RPMI7951 (cell line): ENCODE measurements at regions not wholly inside any gene's neighbourhood (a gene's known extent, or its start where the extent isn't known, plus 50 kb on each side); places are given as distances from the start of the nearest gene placed in this dataset.
"Not testable (repeated sequence)": the region's sequence is repeated elsewhere in the genome, so short reads cannot be mapped to it uniquely, and the experiment has no call there.

Source experiments
- DNase-seq: peaks from one replicate; pipeline ENCODE4 v3.0.0-alpha.2; 2012; ENCODE audit warnings: low read depth

DNA sequence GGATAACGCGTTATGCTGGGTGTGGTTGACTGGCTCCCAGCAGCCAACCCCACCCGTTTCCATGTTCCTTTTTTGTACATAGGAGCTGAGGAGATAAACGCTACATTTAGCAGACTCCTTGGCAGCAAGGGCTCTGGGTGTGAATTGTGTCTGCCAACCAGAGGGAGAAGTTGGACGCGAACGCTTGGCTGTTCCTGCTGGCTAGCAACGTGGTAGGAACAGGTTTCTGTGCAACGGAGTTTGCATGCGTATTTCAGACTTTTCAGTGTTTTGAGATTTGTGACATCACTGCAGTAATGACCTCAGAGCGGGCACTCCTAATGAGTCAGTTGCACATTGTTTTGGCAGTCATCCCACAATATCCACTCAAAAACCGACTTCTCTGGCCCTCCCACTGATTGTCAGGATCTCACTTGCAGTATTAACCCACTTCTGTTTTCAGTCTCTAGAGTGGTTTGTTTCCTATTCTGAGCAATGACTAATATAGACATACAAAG is 98.7 kb upstream of the RGS1 start:
- DNase-seq = peak; percentile 54

DNA sequence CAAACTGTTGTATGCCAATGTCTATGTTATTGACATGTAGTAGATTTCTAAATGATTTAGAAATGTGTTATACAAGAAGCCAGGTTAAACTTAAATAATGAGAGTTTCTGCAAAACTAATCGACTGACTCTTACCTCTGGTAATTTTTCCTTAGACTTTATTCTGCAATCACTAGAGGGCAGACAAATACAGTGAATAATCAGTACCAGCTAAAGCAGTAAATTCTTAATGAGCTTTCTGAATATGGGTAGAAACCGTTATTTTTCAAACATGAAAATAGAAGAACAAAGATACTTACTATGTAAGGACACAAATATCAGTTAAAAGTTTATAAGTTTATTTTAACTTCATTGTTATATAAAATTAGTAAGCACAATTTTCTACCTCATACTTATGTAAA is 97.9 kb upstream of the RGS1 start:
- peak; percentile 69 for DNase-seq

DNA sequence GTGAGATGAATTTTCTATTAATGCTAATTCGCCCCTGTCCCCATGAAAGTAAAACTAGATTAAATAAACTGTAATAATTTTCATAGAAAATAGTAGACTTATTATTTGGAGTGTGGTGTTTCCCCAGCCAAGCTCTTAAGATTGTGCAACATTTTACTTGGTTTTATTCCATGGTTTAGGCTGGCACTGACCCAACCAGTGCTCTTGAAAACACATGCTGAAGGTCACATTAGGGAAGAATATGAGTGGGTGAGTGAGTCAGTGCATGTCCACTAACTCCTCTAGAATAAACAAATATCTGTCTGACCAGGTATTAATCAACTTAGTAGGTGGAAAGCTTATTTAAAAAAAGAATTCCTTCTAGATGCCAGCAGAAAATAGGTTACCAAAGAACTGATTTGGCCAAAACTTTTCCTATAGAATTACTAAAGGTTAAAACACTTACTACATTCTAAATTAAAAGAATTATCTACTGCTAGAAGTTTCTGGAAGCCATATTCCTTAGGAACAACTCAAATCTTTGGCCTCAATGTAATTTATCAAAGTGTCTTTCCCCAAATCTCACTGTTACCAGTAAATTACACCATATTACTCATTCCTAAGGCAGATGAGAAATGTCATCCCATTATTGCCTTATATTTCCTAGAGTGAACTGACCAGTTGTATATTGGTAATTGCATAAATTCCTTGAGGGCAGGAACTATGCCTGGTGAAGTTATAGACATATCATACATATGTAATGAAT is 89.7 kb upstream of the RGS1 start:
- DNase-seq = peak; percentile 96

DNA sequence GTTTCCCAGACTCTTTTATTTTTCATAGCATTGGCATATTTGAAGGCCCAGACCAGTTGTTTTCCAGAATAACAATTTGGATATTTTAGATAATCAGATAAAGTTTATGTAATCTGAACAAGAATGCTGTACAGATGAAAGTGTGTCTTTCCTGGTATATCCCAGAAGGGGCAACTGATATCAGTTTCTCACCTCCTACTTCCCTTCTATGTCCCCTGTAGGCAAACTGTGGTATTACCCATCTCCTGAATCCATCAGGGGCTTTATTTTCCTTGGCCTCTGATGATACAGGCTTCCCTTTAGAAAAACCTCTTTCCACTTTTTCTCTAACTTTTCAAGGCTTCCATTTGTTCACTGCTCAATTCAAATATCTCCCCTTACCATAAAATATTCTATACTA is 87.5 kb upstream of the RGS1 start:
- DNase-seq = peak; percentile 33

DNA sequence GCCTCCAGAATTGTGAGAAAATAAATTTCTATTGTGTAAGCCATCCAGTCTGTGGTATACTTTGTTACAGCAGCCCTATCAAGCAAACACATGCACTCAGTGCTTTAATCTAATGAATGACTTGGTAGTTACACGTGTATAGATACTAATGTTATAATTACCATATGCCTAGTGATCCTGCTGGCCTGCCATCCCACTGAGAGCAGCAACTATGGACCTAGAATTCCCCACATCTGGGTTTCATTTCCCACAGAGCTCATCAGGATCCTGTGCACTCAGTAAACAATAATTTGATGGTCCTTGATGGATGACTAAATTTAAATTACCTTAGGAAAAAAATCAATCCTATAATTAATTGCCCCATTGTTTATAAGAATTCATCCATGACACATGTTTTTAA is 86.5 kb upstream of the RGS1 start:
- DNase-seq = peak; percentile 89

DNA sequence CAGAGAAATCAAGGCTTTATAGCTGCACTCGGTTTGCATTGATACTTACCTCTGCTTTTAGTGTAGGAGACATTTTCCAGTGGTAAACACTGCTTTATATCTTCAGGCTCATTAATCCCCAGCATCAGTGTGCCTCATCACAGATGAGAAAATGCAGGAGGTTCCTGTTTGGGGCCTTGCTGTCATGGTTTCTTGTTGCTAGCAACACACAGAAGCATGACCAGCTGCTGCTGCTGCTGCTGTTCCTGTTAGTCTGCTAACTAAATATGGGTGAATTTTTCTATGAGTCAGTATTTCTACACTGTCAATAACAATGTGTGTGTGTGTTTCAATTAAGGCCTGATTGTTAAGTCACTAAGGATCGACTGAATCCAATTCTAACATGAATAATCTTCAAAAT is 85.8 kb upstream of the RGS1 start:
- peak; percentile 95 for DNase-seq

DNA sequence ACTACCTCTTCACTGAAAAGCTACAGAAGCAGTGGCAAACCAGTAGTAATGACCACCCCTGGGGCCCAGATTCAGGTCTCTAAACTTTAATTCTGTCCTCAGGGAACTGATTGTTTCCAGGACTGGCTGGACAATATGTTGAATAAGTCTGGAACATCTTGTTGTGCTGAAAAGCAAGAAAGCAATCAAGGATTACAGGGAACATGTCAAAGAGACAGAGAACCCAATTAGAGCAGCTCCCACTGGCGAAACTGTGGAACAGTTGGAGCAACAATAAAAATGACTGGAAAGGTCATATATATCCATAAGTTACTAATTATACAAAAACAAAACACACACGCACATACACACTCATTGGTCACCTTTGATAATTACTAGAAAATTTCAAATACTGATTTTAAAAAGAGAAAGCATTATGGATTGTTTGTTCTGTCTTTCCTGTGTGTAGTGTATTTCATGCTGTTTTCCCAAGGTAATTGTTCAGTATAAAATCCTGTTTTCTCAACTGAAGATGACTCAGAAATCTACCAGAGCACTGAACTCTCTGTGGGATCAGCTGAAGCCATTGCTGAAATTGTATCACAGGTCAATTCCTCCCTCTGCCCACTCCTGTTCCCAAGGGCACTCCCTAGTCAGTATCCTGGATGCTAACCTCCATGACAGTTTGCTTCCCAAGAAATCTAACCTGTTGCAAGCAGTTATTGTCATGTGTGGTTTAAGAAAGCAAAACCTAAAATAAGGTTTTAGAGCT is 83.6 kb upstream of the RGS1 start:
- peak; percentile 21 for DNase-seq

DNA sequence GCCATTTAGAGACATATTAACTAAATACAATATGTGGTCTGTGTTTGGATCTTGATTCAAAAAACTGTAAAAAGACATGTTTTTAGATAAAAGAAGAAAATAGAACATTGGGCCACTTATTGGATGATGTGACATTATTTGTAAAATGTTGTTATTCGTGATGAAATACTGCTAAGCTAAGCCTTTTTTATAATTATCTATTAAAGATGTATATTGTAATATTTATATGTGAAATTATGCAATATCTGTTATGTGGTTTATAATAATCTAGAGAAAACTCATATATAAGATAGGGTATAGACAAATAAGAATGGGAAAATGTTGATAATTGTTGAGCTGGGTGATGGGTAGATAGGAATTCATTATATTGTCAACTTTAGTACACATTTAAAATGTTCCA is 82.0 kb upstream of the RGS1 start:
- no peak for DNase-seq

DNA sequence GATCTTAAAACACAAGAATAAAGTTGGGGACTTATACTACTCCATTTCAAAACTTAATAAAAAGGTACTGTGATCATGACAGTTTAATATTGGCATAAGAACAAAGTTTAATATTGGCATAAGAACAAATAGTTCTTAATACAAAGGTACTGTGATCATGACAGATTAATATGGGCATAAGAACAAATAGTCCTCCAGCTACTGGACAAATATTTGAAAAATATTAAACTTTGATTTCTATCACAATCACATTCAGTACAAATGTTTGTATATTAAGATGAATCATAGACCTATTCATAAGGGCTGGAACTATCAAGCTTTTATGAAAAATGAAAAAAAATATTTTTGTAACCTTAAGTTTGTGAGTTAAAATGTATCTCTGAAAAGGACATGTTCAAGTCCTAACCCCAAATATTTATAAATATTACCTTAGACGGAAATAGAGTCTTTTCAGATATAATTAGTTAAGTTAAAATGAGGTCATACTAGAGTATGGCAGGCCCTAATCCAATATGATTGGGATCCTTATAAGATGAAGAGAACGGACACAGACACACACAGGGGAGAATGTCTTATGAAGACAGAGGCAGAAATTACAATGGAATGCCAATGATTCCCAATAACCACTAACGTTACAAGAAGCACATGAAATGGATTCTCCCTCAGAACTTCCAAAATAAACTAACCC is 79.1 kb upstream of the RGS1 start:
- no peak for DNase-seq

DNA sequence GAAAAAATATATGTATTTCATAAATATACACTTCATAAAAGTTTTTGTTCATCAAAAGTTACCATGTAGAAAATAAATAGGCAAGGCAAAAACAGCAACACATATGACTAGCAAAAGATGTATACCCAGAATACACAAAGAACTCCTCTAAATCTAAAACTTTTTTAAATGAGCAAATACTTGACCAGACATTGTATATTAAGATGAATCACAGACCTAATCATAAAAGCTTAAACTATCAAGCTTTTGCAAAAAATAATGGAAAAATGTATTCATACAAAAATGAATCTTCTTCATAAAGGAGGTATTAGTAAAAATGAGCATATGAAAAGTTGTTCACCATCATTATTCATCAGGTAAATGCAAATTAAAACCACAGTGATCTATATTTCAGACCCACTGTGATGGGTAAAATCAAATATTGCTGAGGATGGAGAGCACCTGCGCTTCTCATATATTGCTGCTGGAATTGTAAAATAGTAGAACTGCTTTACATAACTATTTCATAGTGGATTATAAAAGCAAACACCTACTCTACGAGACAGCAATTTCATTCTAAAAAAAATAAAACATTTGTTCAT is 78.3 kb upstream of the RGS1 start:
- no peak for DNase-seq

DNA sequence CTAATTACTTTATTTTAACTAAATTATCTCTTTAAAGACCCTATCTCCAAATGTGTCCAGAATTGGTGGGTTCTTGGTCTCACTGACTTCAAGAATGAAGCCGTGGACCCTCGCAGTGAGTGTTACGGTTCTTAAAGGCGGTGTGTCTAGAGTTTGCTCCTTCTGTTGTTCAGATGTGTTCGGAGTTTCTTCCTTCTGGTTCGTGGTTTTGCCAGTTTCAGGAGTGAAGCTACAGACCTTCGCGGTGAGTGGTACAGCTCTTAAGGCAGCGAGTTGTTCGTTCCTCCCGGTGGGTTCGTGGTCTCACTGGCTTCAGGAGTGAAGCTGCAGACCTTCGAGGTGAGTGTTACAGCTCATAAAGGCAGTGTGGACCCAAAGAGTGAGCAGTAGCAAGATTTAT is 77.5 kb upstream of the RGS1 start:
- not testable (repeated sequence) for DNase-seq

DNA sequence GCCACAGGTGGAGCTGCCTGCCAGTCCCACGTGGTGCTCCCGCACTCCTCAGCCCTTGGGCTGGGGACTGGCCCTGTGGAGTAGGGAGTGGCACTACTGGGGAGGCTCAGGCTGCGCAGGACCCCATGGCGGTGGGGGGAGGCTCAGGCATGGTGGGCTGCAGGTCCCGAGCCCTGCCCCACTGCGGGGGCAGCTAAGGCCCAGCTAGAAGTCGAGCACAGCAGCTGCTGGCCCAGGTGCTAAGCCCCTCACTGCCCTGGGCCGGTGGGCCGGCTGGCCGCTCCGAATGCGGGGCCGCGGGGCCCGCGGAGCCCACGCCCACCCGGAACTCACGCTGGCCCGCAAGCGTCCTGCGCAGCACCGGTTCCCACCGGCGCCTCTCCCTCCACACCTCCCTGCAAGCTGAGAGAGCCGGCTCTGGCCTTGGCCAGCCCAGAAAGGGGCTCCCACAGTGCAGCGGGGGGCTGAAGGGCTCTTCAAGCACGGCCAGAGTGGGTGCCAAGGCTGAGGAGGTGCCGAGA is 76.5 kb upstream of the RGS1 start:
- DNase-seq = not testable (repeated sequence)

DNA sequence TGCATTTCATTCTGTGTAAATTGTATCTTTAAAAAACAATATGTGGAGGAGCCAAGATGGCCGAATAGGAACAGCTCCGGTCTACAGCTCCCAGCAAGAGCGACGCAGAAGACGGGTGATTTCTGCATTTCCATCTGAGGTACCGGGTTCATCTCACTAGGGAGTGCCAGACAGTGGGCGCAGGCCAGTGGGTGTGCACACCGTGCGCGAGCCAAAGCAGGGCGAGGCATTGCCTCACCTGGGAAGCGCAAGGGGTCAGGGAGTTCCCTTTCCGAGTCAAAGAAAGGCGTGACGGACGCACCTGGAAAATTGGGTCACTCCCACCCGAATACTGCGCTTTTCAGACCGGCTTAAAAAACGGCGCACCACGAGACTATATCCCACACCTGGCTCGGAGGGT is 75.0 kb upstream of the RGS1 start:
- not testable (repeated sequence) for DNase-seq

DNA sequence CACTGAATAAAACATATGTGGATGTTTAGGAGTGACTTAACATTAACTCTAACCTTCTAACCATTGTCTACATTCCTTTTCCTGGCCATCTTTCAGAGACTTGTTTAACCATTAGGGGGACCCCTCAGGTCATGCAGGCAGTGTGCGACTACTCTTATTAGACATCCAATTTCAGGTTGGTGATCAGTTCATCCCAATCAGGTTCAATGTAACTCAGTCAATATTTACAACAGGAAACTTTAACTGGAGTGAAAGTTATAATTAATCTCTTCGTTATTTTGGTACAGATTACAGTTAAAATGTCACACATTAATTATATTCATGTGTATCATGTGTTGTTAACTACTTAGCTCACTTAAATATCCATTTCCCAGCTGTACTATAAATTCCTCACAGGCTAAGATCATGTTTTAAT is 68.8 kb upstream of the RGS1 start:
- peak; percentile 78 for DNase-seq

DNA sequence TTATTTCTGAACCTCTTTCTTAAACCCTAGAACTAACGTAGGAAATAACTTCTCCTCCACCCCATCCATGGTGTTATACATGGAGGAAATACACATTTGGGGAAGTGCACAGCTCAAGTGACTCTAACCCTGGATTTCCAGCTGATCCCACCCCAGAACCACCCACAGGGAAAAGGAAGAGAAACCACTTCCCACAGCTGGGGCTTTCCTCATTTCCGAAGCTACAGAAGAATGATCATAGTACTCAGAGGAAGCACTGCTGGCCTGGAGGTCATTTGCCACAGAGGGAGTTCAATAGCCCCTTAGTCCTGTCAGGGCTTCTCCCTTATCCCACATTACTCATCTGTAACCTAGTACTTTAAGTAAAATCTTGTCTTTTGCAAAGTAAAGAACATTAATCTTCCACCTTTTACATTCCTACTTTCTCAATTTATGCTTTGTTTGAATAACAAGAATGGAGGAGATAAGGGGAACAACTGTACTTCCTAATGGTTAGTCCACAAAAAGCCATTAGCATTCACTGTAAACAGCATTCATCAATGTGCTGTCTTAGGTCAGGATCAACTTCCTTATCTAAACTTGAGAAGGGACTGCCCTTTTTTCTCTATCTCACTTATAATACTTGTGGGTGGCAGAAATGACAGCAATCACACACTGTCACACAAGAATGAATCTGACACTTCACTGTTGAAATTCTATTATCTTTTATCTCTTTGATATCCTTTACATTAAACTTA is 63.0 kb upstream of the RGS1 start:
- DNase-seq = peak; percentile 26

DNA sequence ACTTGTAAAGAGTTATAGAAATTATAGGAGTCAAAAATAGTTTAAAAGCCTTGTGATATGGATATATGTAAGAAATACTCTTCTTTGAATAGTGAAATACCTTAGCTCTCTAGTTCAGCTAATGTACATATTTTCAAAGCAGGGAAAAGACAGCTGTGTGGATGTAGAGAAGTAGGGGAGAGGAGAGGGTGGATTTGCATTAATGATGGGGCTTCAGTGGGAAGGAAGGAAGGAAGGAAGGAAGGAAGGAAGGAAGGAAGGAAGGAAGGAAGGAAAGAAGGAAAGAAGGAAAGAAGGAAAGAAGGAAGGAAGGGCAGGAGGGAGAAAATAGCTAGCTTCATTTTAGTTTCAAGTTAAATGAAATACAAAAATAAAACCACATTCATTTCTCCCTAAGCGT is 62.4 kb upstream of the RGS1 start:
- DNase-seq = no peak

DNA sequence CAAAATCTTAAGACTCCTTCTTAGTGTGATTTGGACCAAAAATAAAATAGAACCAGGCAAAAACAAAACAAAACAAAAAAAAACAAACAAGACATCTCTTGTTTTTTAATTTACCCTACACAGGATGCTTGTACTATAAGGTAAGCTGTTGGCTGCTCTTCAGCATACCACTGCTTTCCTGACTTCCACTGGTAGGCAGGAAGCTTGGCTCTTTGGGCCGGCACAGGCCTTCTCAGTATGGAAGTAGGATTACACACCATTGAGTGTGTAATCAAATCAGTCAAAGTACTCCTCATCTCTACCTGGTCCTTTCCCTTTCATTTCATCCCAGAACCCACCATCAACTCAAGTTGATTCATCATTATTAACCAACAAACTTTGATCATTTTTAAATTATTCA is 61.9 kb upstream of the RGS1 start:
- DNase-seq = no peak

DNA sequence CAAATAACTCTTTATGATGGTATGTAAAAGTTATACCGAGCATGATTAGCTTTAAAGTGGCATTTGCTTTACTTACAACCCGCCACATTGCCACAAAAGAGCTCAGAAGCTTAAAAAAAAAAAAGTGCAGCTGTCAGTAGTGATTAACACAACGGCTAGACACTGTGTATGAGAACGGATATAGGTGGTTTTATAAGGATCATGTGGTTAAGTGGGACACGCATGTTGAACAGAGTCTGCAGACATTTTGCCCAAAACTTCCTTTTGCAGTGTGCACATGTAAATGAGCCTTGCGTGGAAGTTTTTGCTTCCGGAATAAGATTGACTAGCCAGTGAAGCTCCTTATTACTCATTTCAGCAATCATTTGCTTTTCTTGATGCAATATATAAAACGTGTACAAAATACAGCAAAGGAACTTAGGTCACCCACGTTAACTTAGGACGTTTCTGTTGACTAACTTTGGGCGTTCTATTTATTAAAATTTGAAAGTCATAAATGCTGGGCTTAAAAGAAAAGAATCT is 58.7 kb upstream of the RGS1 start:
- peak; percentile 97 for DNase-seq

DNA sequence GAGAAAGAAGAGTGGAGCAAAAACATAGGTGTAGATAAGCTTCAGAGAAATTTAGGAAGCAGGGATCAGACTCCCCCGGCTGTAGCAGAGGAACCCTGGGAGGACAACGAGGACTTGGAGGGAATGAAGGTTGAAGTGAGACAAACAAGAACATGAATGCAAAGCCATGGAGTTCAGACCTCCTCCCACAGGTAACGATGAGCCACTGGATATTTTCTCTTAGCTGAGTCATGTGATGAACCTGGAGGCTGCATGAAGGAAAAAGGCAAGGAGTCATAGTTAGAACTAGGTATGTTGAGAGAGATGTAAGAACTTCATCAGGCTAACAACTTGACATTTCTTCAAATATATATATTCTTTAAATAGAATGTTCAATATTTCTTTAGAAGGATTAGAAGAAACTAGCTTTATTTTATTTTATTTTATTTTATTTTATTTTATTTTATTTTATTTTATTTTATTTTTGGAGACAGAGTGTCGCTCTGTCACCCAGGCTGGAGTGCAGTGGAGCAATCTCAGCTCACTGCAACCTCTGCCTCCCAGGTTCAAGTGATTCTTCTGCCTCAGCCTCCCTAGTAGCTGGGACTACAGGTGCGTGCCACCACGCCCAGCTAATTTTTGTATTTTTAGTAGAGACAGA is 57.7 kb upstream of the RGS1 start:
- DNase-seq = not testable (repeated sequence)

DNA sequence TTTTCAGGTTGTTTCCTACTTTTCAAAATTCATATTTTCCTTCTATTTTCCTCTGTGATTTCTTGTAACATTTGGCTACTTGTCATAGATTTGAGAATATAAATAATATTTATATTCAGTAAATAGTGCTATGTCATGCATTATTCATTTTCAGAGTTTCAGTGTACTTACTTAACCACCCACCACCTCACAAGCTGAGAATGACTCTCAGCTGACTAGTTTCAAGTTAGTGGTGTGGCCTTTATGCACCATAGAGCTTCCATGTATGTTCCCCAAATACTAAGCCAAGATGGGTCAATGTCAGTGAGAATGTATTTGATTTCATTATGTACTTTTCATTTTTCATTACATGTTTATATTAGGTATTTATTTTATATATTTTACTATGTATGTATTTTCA is 56.9 kb upstream of the RGS1 start:
- DNase-seq = no peak

DNA sequence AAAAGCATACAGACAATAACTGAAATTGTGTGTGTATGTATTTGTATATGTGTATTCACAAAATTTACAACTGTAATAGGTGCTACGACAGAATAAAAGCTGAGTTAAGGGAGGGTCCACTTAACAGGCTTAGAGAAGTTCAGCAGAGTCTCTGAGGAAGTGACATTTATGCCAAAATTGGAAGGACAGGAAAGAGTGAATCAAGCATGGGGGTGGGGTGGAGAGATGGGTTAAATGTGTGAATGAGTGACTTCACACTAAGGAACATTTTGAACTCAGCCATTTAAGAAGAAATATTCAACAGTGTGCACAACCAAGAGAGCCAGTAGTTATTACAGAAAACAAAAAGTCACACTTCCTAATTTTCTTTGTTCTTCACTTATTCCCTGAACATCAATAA is 53.8 kb upstream of the RGS1 start:
- DNase-seq = no peak
